Caco-2 (cell line): ENCODE measurements at regions not wholly inside any gene's neighbourhood (a gene's known extent, or its start where the extent isn't known, plus 50 kb on each side); places are given as distances from the start of the nearest gene placed in this dataset.

Experiments used
- BruUV-seq: library from RNA; stranded (reverse); fragments of 400-500 nt; replicated peaks from 2 replicates; lab custom pipeline; 2021; lab: Mats Ljungman, UMichigan
- CTCF ChIA-PET: fragments of 300-600 bp; sonication (Branson Sonifier 250); formaldehyde crosslinking; loops from one replicate; lab custom pipeline; 2022; ENCODE audit warnings: antibody characterized with exemption; lab: Charles Lee
- POLR2A ChIA-PET: fragments of 300-600 bp; sonication (Branson Sonifier 250); formaldehyde crosslinking; loops from one replicate; lab custom pipeline; 2022; ENCODE audit warnings: antibody characterized with exemption; lab: Charles Lee
- DNase-seq, 2 experiments: peaks; one replicate each; pipeline versions ENCODE4 v3.0.0 to v3.0.0-alpha.2; 2020 to 2022
- H3K27me3 ChIP-seq: replicated peaks from 2 replicates; pipeline ENCODE4 v1.6.0; 2011; ENCODE audit warnings: low read length; ENCODE audit not compliant: control insufficient read depth, insufficient read depth
- H3K36me3 ChIP-seq: 2 replicates; pipeline ENCODE4 v1.5.1; 2011; ENCODE audit warnings: low read length; ENCODE audit not compliant: control insufficient read depth, insufficient read depth
- H3K4me1 ChIP-seq: fragments of 250-450 bp; sonication (Bioruptor Pico); 2 replicates; pipeline ENCODE4 v1.5.1; 2020; ENCODE audit warnings: mild to moderate bottlenecking
- H3K4me3 ChIP-seq: 2 replicates; pipeline ENCODE4 v1.5.1; 2011; ENCODE audit warnings: low read depth, mild to moderate bottlenecking, control low read depth, low read length
- H3K9me3 ChIP-seq: fragments of 250-450 bp; sonication (Bioruptor Pico); 2 replicates; pipeline ENCODE4 v1.5.1; 2020; ENCODE audit warnings: mild to moderate bottlenecking, moderate library complexity
- H3K27ac Mint-ChIP-seq: one replicate; pipeline ENCODE4 v1.8.0; 2022; ENCODE audit warnings: mixed read lengths; ENCODE audit not compliant: unreplicated experiment
- H3K27me3 Mint-ChIP-seq: one replicate; pipeline ENCODE4 v1.8.0; 2022; ENCODE audit warnings: mixed read lengths; ENCODE audit not compliant: insufficient read depth, unreplicated experiment
- H3K36me3 Mint-ChIP-seq: one replicate; pipeline ENCODE4 v1.8.0; 2022; ENCODE audit warnings: mild to moderate bottlenecking, mixed read lengths; ENCODE audit not compliant: insufficient read depth, unreplicated experiment
- H3K4me1 Mint-ChIP-seq: one replicate; pipeline ENCODE4 v1.8.0; 2022; ENCODE audit warnings: low read depth, mixed read lengths; ENCODE audit not compliant: unreplicated experiment
- H3K4me3 Mint-ChIP-seq: one replicate; pipeline ENCODE4 v1.8.0; 2022; ENCODE audit warnings: mild to moderate bottlenecking, moderate library complexity, mixed read lengths; ENCODE audit not compliant: unreplicated experiment
- H3K9me3 Mint-ChIP-seq: one replicate; pipeline ENCODE4 v1.8.0; 2022; ENCODE audit warnings: mixed read lengths; ENCODE audit not compliant: unreplicated experiment
- CTCF ChIP-seq, 2 experiments: fragments of 200-600 bp in 1 of 2; IDR thresholded peaks; 1 replicate in 1 of 2; 2 replicates in 1 of 2; pipeline versions ENCODE4 v1.5.1 to v1.8.0; 2011 to 2022; ENCODE audit warnings: antibody characterized with exemption in 1 of 2, control low read depth in 1 of 2, inconsistent platforms in 1 of 2, low read depth in 1 of 2, low read length in 1 of 2, mild to moderate bottlenecking in 1 of 2, moderate library complexity in 1 of 2; ENCODE audit not compliant: insufficient read depth in 1 of 2, severe bottlenecking in 1 of 2, unreplicated experiment in 1 of 2
- intact Hi-C: fragments of 100-400 bp; cut with micrococcal nuclease; formaldehyde crosslinking; loops from one replicate; pipeline ENCODE4 v1.10.0; 2022; ENCODE audit not compliant: unreplicated experiment

- Mint-ChIP-seq H3K4me3 (no peak overlapping the region), H3K4me1 (peaks cover 5% of the 10 kb centered on the region), H3K27me3 (no peaks in the 10 kb centered on the region), H3K9me3 (no peaks in the 10 kb centered on the region), H3K36me3 (no peaks in the 10 kb centered on the region), H3K27ac (no peak overlapping the region)
- no peak for DNase-seq
- ChIA-PET CTCF (no interaction called here), POLR2A (no interaction called here)
- no peaks in the 10 kb centered on the region for H3K36me3 ChIP-seq
- no peaks in the 10 kb centered on the region for H3K4me1 ChIP-seq
- intact Hi-C loops: no loop called here
- H3K27me3 ChIP-seq: no peaks in the 10 kb centered on the region
- H3K4me3 ChIP-seq: no peak overlapping the region
- no peak for TF ChIP-seq CTCF (IDR thresholded peaks at IDR 0.05; ENCODE audit: insufficient read depth in 1 of 2, low read depth in 1 of 2, low read length in 1 of 2, severe bottlenecking in 1 of 2, unreplicated experiment in 1 of 2)
- H3K9me3 ChIP-seq: no peaks in the 10 kb centered on the region
- no TSS peak for BruUV-seq
Observed at GRCh38 chr5:104361932-104362331, 799.3 kb upstream of the NUDT12 start.

DNA sequence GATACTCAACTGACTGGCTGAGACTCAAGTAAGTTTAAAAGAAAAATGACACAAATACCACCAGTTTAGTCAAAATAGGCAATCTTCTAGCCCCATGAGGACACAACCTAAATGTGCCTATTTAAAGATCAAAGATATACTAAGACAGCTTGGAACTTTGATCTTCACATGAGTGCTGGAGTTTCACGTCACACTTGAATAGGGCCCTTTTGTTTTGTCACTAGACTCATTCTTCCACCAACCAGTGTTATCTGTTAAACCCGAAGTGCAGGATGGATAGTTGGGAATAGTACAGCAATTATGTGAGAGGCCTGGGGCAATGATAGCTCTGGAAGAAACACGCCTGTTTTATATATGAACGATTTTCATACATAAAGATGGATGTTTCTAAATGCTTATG is 792.8 kb upstream of the NUDT12 start:
- H3K4me1 Mint-ChIP-seq: peaks cover 14% of the 10 kb centered on the region
- TF ChIP-seq CTCF (IDR thresholded peaks at IDR 0.05; ENCODE audit: insufficient read depth in 1 of 2, low read depth in 1 of 2, low read length in 1 of 2, severe bottlenecking in 1 of 2, unreplicated experiment in 1 of 2): no peak
- H3K27ac Mint-ChIP-seq: no peak overlapping the region
- H3K27me3 ChIP-seq: no peaks in the 10 kb centered on the region
- no peak overlapping the region for H3K4me3 Mint-ChIP-seq
- H3K36me3 ChIP-seq: no peaks in the 10 kb centered on the region
- DNase-seq: peak in 1 of 2 experiments; percentile 29
- no peaks in the 10 kb centered on the region for H3K9me3 ChIP-seq
- H3K4me1 ChIP-seq: peaks cover 8% of the 10 kb centered on the region
- ChIA-PET POLR2A (no interaction called here), CTCF (interaction anchor here (0.7 kb wide), 1 partner anchor 308 kb away, joined by 3 read pairs; no protein-coding TSS in a partner anchor)
- no peak overlapping the region for H3K4me3 ChIP-seq
- no peaks in the 10 kb centered on the region for H3K36me3 Mint-ChIP-seq
- BruUV-seq: no TSS peak
- H3K9me3 Mint-ChIP-seq: no peaks in the 10 kb centered on the region
- no peaks in the 10 kb centered on the region for H3K27me3 Mint-ChIP-seq
- intact Hi-C loops: no loop called here

DNA sequence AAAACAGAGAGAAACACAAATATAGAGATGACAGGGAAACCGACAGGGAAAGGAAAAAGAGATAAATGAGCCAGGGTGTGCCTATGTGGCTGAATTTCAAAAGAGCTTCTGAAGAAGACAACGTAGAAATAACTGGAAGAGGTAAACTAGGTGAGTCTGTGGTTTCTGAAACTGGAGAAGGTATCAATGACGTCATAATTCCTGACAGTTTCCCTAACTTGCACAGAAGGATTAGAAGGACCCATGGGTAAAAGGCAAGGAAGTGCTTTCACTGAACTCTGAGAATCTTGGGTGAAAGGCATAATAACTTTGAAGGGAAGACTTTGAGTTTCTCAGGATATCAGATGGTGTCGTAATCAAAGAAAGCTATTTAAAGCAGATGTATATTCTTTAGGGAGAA is 790.8 kb upstream of the NUDT12 start:
- no TSS peak for BruUV-seq
- no peak for DNase-seq
- Histone ChIP-seq H3K4me1 (peaks cover 8% of the 10 kb centered on the region), H3K36me3 (no peaks in the 10 kb centered on the region), H3K9me3 (no peaks in the 10 kb centered on the region), H3K4me3 (no peak overlapping the region), H3K27me3 (no peaks in the 10 kb centered on the region)
- Mint-ChIP-seq H3K27me3 (no peaks in the 10 kb centered on the region), H3K4me3 (no peak overlapping the region), H3K36me3 (no peaks in the 10 kb centered on the region), H3K27ac (no peak overlapping the region), H3K4me1 (peaks cover 14% of the 10 kb centered on the region), H3K9me3 (no peaks in the 10 kb centered on the region)
- POLR2A ChIA-PET: no interaction called here
- intact Hi-C loops: no loop called here
- CTCF ChIA-PET: no interaction called here
- TF ChIP-seq CTCF (IDR thresholded peaks at IDR 0.05; ENCODE audit: insufficient read depth in 1 of 2, low read depth in 1 of 2, low read length in 1 of 2, severe bottlenecking in 1 of 2, unreplicated experiment in 1 of 2): no peak
